Activated T-helper 9 cell treated with anti-CD3 and anti-CD28 coated beads, Interleukin-2, amount 50 U/mL, for 16 hours (primary cell): ENCODE measurements at regions not wholly inside any gene's neighbourhood (a gene's known extent, or its start where the extent isn't known, plus 50 kb on each side); places are given as distances from the start of the nearest gene placed in this dataset.
"Not testable (repeated sequence)": the region's sequence is repeated elsewhere in the genome, so short reads cannot be mapped to it uniquely, and the experiment has no call there.

Experiments
- DNase-seq: peaks from one replicate; pipeline ENCODE4 v3.0.0-alpha.2; 2020; ENCODE audit warnings: low read depth

GRCh38 chr7:148472406-148472805 lies 118.2 kb upstream of the C7orf33 start:
- no peak for DNase-seq

DNA sequence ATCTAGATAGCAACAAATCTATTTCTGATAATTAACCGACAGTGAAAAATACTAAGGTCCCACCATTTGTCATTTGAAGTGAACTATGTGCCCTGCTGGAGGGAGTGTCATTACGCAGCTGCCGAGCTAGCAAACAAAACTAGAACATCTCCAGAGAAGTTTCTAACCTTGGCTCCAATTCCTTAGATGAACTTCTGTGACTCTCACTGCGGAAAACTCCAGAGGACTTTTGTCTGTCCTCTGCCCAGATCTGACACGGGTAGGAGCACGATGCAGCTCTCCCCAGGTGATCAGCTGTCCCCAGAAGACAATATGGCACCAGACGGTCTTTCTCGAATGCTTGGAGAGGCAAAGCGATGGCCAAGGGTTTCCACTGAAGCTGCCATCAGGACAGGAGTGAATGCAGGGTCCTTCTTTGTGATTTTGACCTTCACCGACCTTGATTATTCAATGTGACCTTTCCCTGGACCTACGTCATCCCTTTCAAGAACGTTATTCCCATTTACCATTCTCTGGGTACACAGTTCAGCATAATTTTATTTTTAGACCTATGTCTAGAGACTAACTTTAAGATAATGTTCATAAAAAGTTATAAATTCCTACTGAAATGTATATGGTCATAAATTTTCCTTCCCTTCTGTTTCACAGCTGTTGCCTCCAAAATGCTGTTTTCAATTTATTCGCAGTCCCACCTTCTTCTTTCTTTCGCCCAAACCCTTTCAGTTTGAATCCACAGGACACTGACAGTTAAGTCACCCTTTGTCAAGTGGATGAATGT lies 116.7 kb upstream of the C7orf33 start:
- DNase-seq: no peak

GRCh38 chr7:148474481-148475025 lies 116.0 kb upstream of the C7orf33 start:
- DNase-seq: no peak

DNA sequence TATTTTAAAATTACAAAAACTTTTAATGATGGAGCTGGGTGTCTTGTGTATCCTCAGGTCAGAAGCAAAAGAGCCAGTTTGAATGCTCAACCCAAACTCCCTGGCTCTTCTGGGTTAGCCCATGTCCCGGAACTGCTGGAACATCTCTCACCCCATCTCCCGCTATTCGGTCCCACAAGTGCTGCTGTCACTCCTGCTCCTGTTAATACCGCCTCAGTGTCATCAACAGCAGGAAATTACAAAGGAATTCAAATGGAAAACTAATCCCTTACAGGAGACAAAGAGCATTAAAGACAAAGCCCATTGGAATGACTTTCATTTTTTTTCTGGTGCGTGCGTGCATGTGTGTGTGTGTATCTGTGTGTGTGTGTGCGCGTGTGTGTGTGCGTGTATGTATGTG lies 112.0 kb upstream of the C7orf33 start:
- DNase-seq: no peak

GRCh38 chr7:148480479-148481146 lies 110.0 kb upstream of the C7orf33 start:
- no peak for DNase-seq

DNA sequence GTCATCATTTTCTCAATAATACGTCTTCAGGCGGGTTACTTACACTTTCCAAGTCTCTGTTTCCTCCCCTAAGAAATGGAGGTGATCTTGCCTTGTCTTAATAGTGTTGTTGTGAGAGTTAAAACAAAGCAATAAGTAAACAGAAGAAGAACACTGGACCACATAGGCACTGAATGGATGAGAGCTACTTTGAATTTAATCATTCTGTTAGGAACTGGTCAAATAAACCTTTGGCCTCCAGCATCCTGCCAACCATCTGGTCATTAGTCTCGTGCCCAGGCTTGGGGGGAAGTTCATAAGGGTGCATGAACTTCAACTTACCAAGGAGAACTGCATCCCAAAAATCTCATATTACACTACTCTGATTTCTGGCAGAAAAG lies 109.4 kb upstream of the C7orf33 start:
- no peak for DNase-seq

DNA sequence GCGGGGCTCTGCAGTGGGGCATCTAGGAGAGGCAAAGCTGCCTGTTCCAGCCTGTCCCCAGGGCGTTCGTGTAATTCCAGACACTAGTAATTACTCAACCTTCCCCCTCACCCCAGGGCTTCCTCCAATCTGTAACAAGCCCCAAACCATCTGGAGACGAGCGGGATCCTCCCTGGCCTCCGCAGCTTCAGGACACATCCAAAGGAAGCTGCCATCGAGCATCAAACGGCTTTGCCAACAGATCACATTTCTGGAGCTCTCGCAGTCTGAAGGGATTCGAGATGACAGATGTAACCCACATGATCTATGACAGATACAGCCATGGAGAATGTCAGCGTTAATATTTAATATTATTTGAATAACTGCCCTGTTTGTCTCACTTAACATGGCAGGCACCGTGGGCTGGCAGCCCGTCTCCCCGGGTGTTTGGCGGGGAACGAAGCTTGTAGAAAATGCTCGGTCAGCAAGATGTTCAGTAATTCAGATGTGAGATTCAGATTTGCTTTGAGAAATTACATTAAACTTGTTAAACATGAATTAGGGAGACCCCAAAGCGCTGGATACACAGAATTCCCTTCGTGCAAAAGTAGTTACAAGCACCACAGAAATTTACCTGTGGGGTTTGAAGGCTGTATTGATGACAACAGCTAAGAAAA lies 108.5 kb upstream of the C7orf33 start:
- DNase-seq: no peak

GRCh38 chr7:148483515-148484308 lies 106.9 kb upstream of the C7orf33 start:
- DNase-seq: no peak

- DNase-seq: no peak
Observed at GRCh38 chr7:148484486-148484885, 106.1 kb upstream of the C7orf33 start.

GRCh38 chr7:148485618-148486017 lies 104.9 kb upstream of the C7orf33 start:
- no peak for DNase-seq

DNA sequence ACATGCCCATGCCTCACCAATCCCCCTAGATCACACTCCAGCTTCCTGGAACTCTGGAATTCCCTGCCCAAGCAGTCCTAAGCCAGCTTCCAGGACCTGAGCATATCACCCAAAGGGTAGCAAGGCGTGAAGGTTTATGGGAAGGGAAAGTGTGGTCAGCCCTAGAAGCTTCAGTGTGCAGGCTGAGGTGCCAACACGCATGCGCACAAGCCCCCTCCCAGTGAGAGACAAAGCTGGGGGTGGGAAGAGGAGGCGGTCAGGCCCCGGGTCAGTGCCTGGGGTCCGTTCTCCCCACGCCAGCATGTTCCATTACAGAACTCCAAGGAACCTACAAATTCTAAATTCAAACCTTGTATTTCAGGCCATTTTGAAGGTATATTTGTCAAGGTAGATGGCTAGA lies 103.6 kb upstream of the C7orf33 start:
- no peak for DNase-seq

DNA sequence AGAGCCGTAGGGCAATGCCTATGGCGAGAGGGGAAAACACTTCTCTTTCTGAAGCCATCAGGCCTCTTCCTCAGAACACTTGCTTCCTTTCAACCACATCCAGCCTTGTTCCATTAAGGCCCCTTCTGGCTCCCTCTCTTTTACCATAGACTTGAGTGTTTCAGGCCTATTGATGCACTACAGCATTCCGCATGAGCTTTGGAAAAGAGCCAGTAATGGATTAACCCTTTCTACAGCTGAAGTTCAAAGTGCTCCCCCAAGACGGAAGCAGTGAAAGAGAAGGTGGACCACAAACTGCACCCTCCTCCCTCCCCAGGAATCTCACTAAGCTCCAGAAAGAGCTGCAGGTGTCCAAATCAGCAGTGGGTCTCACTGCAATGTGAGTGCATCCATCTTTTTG lies 102.7 kb upstream of the C7orf33 start:
- DNase-seq: no peak

DNA sequence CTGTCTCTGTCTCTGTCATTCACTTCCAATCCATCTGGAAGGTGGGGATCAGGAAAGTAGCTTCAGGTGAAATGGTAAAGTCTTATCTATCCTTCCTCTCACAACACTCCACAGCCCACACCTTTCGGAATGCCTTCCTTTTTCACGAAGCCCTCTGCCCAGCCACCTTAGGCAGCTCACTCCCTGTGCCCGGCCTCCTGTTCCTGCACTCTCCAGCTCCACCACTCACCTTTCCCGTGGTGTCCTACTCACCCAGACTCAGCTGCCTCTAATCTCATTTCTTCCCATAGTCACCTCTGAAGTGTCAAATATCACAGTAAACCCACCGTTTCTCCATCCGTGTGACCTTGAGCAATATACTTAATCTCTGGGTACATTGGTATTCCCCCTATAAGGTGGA lies 100.9 kb upstream of the C7orf33 start:
- no peak for DNase-seq

DNA sequence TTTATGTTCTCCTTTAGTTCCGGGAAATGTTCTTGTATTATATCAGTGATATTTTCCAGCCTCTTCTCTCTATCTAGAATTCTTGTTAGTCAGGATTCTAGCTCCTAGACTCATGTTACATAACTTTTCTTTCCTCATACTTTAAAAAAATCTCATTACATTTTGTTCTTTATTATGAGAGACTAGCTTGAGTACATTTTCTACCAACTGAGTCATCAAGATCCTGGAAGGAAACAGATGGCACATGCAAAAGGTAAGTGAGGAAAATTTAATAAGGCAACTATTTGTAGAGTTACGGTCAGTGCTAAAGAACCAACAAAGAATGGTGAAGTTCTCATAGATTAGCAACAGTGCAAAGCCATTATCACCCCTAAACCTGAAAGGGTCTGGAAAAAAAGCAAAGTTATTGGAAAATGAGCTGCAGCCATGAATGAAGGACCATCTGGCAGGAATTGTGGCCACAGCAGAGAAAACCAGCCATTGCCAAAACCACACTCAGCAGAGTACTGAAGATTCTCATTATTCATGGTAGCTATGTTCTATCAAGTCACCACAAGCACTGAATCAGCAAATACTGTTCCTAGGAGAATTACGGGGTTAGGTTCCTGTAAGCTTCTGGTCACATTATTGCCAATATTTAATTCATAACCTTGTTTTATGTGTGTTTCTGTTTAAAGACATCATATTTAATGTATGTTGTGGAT lies 98.3 kb upstream of the C7orf33 start:
- no peak for DNase-seq

- DNase-seq: no peak
Observed at GRCh38 chr7:148495605-148496004, 95.0 kb upstream of the C7orf33 start.

GRCh38 chr7:148500978-148501377 lies 89.6 kb upstream of the C7orf33 start:
- DNase-seq: no peak

- no peak for DNase-seq
Observed at GRCh38 chr7:148503900-148504487, 86.6 kb upstream of the C7orf33 start.

DNA sequence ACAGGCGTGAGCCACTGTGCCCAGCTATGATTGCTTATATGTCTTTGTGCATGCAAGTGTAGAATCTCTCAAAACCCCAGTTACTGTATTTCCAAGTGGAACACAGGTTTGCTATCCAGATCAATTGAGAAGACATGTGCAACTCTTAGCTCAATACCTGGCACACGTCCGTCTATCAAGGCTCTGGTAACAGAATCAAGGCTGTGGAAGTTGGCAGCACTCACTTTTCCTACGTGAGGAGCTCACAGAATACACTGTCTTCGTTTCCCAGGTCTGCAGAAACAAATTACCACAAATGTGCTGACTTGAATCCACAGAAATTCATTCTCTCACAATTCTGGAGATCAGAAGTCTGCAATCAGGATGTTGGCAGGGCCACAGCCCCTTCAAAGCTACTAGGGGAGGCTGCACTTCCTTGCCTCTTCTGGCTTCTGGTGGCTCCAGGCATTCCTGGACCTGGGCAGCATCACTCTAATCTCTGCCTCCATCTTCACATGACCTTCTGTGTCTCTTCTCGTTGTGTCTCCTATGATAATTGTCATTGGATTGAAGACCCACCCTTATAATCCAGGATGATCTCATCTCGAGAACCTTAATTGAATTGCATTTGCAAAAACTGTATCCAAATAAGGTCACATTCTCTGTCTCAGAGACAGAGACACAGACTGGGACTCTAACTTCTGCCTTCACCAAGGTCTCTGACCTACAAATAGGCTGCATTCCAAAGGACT lies 84.8 kb upstream of the C7orf33 start:
- DNase-seq: no peak

- not testable (repeated sequence) for DNase-seq
Observed at GRCh38 chr7:148507064-148507573, 83.4 kb upstream of the C7orf33 start.

DNA sequence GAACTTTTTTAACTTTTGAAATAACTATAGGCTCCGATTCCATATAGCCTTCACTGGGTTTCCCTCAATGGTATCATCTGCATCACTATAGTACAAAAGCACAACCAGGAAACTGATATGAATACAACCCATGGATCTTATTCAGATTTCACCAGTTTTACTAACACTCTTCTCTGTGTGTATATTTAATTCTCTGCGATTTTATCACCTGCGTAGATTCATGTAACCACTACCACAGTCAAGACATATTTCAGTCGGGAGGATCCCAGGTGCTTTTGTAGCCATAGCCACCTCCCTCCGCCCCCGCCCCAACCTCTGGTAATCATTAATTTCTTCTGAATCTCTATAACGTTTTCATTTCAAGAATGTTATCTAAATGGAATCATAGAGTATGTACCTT lies 82.8 kb upstream of the C7orf33 start:
- DNase-seq: no peak
